ENCODE measurements at regions not wholly inside any gene's neighbourhood (a gene's known extent, or its start where the extent isn't known, plus 50 kb on each side); places are given as distances from the start of the nearest gene placed in this dataset.

DNA sequence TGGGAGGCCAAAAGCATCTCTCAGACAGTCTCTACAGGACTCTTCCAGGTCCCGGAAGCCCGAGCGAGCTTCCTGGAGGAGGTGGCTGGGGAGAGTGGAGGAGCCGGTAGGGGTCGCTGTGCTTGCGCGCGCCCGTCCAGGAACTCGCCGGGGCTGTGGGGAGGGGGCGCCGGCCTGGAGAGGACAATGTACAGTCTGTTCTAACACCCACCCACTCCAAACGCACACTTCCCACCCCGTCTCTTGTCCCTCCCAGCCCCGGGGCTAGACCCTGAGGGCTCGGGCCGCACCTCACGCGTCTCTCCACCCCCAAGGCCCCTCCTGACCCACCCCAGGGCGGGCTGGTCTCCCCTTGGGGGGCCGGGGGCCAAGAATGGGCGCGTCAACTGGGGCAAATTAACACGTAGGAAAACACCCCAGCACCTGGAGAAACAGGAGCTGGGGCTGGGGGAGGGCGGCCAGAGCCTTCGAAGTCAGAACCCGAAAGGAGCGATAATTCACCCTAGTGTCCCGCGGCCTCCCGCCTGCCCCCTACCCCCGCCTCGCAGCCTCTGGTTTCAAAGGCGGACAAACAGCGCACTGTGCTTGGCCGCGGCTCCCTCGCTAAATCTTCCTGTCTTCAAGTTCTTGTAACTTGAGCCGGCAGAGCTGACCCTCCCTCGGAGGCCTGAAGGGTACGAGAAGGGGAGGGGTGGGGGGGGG lies 103.2 kb upstream of the FOXP4 start:
- H3K4me1 ChIP-seq, result peaks cover 4 to 14% (median 10%) of the 10 kb centered on the region in 4 donors
- DNase-seq (peak; percentile 24 to 82), ATAC-seq (ENCODE audit: low FRiP score in 2 of 2) (peak; percentile 11 to 69)
- TF ChIP-seq POLR2AphosphoS5 (IDR thresholded peaks at IDR 0.05), result no peak
- TF ChIP-seq, protein P1, sequence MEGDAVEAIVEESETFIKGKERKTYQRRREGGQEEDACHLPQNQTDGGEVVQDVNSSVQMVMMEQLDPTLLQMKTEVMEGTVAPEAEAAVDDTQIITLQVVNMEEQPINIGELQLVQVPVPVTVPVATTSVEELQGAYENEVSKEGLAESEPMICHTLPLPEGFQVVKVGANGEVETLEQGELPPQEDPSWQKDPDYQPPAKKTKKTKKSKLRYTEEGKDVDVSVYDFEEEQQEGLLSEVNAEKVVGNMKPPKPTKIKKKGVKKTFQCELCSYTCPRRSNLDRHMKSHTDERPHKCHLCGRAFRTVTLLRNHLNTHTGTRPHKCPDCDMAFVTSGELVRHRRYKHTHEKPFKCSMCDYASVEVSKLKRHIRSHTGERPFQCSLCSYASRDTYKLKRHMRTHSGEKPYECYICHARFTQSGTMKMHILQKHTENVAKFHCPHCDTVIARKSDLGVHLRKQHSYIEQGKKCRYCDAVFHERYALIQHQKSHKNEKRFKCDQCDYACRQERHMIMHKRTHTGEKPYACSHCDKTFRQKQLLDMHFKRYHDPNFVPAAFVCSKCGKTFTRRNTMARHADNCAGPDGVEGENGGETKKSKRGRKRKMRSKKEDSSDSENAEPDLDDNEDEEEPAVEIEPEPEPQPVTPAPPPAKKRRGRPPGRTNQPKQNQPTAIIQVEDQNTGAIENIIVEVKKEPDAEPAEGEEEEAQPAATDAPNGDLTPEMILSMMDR (IDR thresholded peaks at IDR 0.05), result peak in 3 of 6 experiments; percentile 33 to 41 (median 38)
- TF ChIP-seq EP300 (IDR thresholded peaks at IDR 0.05), result no peak
- H3K4me3 ChIP-seq, result peak overlapping the region in 3 of 4 donors; percentile 16 to 32 (median 20)
- no peaks in the 10 kb centered on the region for H3K9me3 ChIP-seq
- H3K36me3 ChIP-seq, result no peaks in the 10 kb centered on the region
- H3K27me3 ChIP-seq, result peaks cover 0 to 10% (median 1%) of the 10 kb centered on the region in 4 donors
- peak overlapping the region in 2 of 4 donors; percentile 17 to 32 for H3K27ac ChIP-seq
- 10 to 15% methylated on average over 29 to 32 of the region's 42 CpGs for WGBS, 2 donors

DNA sequence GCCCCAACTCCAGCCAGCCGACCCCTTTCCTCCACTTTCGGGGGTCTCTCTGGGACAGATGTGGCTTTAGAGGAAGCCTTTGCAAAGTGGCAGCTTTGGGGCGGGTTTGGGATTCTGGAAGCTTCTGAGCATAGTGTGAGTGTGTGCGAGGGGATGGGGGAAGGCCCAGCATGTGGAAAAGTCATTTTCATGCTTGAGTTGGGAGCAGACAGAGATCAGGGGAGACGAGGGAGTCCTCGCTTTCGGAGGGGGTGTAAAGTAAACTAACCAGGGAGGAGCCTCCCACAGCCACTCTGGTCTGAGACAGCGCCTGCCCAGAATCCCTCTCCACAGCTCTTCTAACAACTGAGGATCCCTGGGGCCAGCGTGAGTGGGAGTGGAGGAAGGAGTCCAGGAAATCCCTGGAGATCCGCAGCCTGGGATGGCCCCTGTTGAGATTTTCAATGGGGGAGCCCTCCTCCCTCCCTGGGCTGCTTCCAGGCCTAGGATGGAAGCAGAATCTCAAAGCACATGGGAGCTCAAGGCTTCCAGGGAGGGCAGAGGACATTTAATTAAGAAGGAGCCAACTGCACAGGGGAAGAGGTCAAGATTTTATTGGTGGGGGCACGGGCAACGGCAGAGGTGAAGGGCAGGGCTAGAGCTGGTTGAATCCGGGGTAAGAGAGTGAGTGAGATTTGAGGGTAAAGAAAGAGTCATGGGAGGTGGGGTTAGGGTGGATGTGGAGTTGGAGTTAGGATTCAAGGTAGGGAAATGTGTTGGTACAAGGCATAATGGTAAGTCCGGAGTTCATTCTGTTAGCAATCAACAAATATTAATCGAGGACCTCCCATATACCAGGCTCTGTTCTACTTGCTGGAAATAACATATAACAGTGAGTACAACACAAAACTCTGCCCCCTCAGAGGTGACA lies 102.3 kb upstream of the FOXP4 start:
- ATAC-seq (ENCODE audit: low FRiP score in 2 of 2), result peak in 1 of 2 donors; percentile 47
- peak overlapping the region in 2 of 4 donors; percentile 17 to 32 for H3K27ac ChIP-seq
- H3K4me3 ChIP-seq, result no peak overlapping the region

DNA sequence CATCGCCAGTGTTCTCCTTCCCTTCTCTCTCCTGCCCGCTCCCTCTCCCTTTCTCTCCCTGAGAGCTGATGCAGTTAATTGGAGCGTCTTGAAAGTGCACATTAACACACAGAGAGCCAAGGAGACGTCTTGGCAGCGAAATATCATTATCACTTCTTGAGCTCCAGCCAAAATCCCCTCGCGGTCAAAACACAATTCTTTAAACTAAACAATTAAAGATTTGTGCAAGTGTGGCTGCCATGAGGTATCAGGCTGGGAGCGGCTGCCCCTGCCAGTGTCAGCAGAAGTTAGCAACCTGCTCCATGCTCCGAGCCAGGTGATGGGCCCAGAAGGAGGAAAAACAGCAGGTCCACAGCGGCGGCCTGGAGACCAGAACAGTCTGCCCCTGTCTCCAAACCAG lies 100.9 kb upstream of the FOXP4 start:
- no peak overlapping the region for H3K4me3 ChIP-seq
- WGBS, 2 donors, result 48 to 60% methylated on average over 11 of the region's 11 CpGs
- no peak for ATAC-seq (ENCODE audit: low FRiP score in 2 of 2)
- H3K27me3 ChIP-seq, result peaks cover 0 to 10% (median 1%) of the 10 kb centered on the region in 4 donors
- no peak for DNase-seq
- TF ChIP-seq POLR2AphosphoS5 (IDR thresholded peaks at IDR 0.05) (no peak), EP300 (IDR thresholded peaks at IDR 0.05) (no peak), POLR2A (IDR thresholded peaks at IDR 0.05) (no peak)
- TF ChIP-seq, protein P1 (IDR thresholded peaks at IDR 0.05), result no peak
- H3K36me3 ChIP-seq, result no peaks in the 10 kb centered on the region
- H3K27ac ChIP-seq, result no peak overlapping the region
- H3K9me3 ChIP-seq, result no peaks in the 10 kb centered on the region
- H3K4me1 ChIP-seq, result peaks cover 4 to 15% (median 11%) of the 10 kb centered on the region in 4 donors

More for the DNA sequence above, 102.3 kb upstream of the FOXP4 start:
- H3K9me3 ChIP-seq, result no peaks in the 10 kb centered on the region
- peaks cover 4 to 14% (median 10%) of the 10 kb centered on the region in 4 donors for H3K4me1 ChIP-seq
- H3K36me3 ChIP-seq, result no peaks in the 10 kb centered on the region
- no peak for DNase-seq
- no peak for TF ChIP-seq EP300 (IDR thresholded peaks at IDR 0.05)
- TF ChIP-seq, protein P1 (IDR thresholded peaks at IDR 0.05), result no peak
- no peak for TF ChIP-seq POLR2A (IDR thresholded peaks at IDR 0.05)
- no peak for TF ChIP-seq POLR2AphosphoS5 (IDR thresholded peaks at IDR 0.05)
- WGBS, 2 donors, result 60 to 67% methylated on average over 15 of the region's 15 CpGs
- peaks cover 0 to 10% (median 1%) of the 10 kb centered on the region in 4 donors for H3K27me3 ChIP-seq

DNA sequence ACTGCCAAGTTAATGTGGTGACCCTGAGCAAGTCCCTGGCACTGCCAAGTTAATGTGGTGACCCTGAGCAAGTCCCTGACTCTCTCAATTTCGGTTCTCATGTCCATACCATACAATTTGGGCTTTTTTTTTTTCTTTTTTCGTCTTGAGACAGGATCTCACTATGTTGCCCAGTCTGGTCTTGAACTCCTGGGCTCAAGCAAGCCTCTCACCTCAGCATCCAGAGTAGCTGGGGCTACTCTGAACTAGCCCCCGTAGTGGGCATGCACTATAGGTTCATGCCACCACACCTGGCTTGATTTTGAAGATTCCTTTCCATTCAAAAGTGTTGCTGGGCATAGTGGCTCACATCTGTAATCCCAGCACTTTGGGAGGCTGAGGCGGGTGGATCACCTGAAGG lies 100.0 kb upstream of the FOXP4 start:
- H3K4me1 ChIP-seq, result peaks cover 6 to 14% (median 10%) of the 10 kb centered on the region in 4 donors
- DNase-seq, result no peak

More for the DNA sequence above, 100.0 kb upstream of the FOXP4 start:
- Histone ChIP-seq H3K27ac (no peak overlapping the region), H3K27me3 (peaks cover 0 to 10% (median 1%) of the 10 kb centered on the region in 4 donors), H3K36me3 (no peaks in the 10 kb centered on the region), H3K4me3 (no peak overlapping the region), H3K9me3 (no peaks in the 10 kb centered on the region)
- 86 to 91% methylated on average over 4 of the region's 4 CpGs for WGBS, 2 donors
- TF ChIP-seq POLR2AphosphoS5 (IDR thresholded peaks at IDR 0.05) (no peak), EP300 (IDR thresholded peaks at IDR 0.05) (no peak), POLR2A (IDR thresholded peaks at IDR 0.05) (no peak)
- TF ChIP-seq, protein P1 (IDR thresholded peaks at IDR 0.05), result no peak
- no peak for ATAC-seq (ENCODE audit: low FRiP score in 2 of 2)

Data from upper lobe of left lung (tissue), 6 donors.